ENCODE measurements at regions not wholly inside any gene's neighbourhood (a gene's known extent, or its start where the extent isn't known, plus 50 kb on each side); places are given as distances from the start of the nearest gene placed in this dataset.

DNA sequence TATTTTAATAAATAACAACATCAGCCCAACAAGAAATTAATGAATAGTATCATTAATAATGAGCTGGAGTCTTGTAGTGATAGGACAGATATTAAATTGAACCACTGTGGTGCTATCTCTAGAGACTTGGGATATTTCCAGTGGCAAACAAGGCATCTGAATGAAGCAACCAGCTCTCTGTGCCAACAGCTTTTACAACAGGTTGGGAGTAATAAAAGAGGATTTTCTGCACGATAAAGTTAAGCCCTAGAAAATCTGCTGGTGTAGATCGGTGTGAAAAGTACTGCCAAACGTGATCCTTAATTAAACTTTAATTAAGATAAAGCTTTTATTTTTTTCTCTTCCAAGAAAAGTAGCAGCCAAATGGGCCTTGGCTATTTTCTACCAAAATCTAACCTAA lies 385.5 kb downstream of the NR4A2 start:
- TF ChIP-seq AR (CRISPR knock-in tag; IDR thresholded peaks at IDR 0.05) = no peak
- TF ChIP-seq, protein P1, sequence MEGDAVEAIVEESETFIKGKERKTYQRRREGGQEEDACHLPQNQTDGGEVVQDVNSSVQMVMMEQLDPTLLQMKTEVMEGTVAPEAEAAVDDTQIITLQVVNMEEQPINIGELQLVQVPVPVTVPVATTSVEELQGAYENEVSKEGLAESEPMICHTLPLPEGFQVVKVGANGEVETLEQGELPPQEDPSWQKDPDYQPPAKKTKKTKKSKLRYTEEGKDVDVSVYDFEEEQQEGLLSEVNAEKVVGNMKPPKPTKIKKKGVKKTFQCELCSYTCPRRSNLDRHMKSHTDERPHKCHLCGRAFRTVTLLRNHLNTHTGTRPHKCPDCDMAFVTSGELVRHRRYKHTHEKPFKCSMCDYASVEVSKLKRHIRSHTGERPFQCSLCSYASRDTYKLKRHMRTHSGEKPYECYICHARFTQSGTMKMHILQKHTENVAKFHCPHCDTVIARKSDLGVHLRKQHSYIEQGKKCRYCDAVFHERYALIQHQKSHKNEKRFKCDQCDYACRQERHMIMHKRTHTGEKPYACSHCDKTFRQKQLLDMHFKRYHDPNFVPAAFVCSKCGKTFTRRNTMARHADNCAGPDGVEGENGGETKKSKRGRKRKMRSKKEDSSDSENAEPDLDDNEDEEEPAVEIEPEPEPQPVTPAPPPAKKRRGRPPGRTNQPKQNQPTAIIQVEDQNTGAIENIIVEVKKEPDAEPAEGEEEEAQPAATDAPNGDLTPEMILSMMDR (IDR thresholded peaks at IDR 0.05) = no peak
- TF ChIP-seq, protein P2, sequence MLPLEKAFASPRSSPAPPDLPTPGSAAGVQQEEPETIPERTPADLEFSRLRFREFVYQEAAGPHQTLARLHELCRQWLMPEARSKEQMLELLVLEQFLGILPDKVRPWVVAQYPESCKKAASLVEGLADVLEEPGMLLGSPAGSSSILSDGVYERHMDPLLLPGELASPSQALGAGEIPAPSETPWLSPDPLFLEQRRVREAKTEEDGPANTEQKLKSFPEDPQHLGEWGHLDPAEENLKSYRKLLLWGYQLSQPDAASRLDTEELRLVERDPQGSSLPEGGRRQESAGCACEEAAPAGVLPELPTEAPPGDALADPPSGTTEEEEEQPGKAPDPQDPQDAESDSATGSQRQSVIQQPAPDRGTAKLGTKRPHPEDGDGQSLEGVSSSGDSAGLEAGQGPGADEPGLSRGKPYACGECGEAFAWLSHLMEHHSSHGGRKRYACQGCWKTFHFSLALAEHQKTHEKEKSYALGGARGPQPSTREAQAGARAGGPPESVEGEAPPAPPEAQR (CRISPR knock-in tag; IDR thresholded peaks at IDR 0.05) = no peak
- no peak for TF ChIP-seq CBFB (CRISPR knock-in tag; IDR thresholded peaks at IDR 0.05; ENCODE audit: low read depth)
- no peak for TF ChIP-seq ARID4B (CRISPR knock-in tag; IDR thresholded peaks at IDR 0.05; ENCODE audit: borderline replicate concordance)
- no peak for TF ChIP-seq NFYB (CRISPR knock-in tag; conservative IDR thresholded peaks at IDR 0.05; ENCODE audit: low read depth)
- TF ChIP-seq ETV6 (CRISPR knock-in tag; IDR thresholded peaks at IDR 0.05) = no peak
- TF ChIP-seq SP1 (CRISPR knock-in tag; conservative IDR thresholded peaks at IDR 0.05) = no peak
- TF ChIP-seq, protein P3, sequence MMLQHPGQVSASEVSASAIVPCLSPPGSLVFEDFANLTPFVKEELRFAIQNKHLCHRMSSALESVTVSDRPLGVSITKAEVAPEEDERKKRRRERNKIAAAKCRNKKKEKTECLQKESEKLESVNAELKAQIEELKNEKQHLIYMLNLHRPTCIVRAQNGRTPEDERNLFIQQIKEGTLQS (CRISPR knock-in tag; conservative IDR thresholded peaks at IDR 0.05) = no peak
- TF ChIP-seq PREB (CRISPR knock-in tag; IDR thresholded peaks at IDR 0.05; ENCODE audit: borderline replicate concordance) = no peak
- no peak for TF ChIP-seq ERG (CRISPR knock-in tag; IDR thresholded peaks at IDR 0.05)
- TF ChIP-seq E2F1 (CRISPR knock-in tag; IDR thresholded peaks at IDR 0.05) = no peak
- no peak for TF ChIP-seq FOXJ3 (CRISPR knock-in tag; IDR thresholded peaks at IDR 0.05; ENCODE audit: borderline replicate concordance)
